Tibial artery (tissue), 4 donors: ENCODE measurements at regions not wholly inside any gene's neighbourhood (a gene's known extent, or its start where the extent isn't known, plus 50 kb on each side); places are given as distances from the start of the nearest gene placed in this dataset.

ENCODE experiments used
- DNase-seq, 2 donors: peaks; one replicate each; pipeline ENCODE4 v3.0.0-alpha.2; 2019
- H3K27ac ChIP-seq, 2 donors: fragments of 200-600 bp; sonication (generic) in 1 of 2; 1 replicate in 1 of 2; 2 replicates in 1 of 2; pipeline ENCODE4 v1.5.1; 2018 to 2019; ENCODE audit warnings: mild to moderate bottlenecking in 1 of 2
- H3K27me3 ChIP-seq, 2 donors: fragments of 200-600 bp; sonication (generic) in 1 of 2; one replicate each; pipeline versions ENCODE4 v1.5.1 to v1.6.0; 2016 to 2019
- H3K36me3 ChIP-seq, 3 donors: fragments of 200-600 bp; sonication (generic) in 2 of 3; one replicate each; pipeline ENCODE4 v1.5.1; 2016 to 2019; ENCODE audit warnings: mild to moderate bottlenecking in 2 of 3
- H3K4me1 ChIP-seq, 4 donors: fragments of 200-600 bp; sonication (generic) in 2 of 4; 1 replicate in 3 of 4; 2 replicates in 1 of 4; pipeline ENCODE4 v1.5.1; 2016 to 2019
- H3K4me3 ChIP-seq, 2 donors: fragments of 200-600 bp; sonication (generic) in 1 of 2; 1 replicate in 1 of 2; 2 replicates in 1 of 2; pipeline ENCODE4 v1.5.1; 2018 to 2019; ENCODE audit warnings: mild to moderate bottlenecking in 2 of 2
- H3K9me3 ChIP-seq, 3 donors: fragments of 200-600 bp; sonication (generic) in 1 of 3; one replicate each; pipeline ENCODE4 v1.5.1; 2016 to 2019
- CTCF ChIP-seq, 2 experiments: fragments of 200-600 bp in 1 of 2; fragments of 450-650 bp in 1 of 2; IDR thresholded peaks; one replicate each; pipeline ENCODE4 v1.5.1; 2017 to 2019; ENCODE audit warnings: antibody characterized with exemption in 2 of 2, mild to moderate bottlenecking in 1 of 2, moderate library complexity in 1 of 2
- intact Hi-C: fragments of 100-400 bp; cut with DNase I; formaldehyde crosslinking; loops from one replicate; pipeline ENCODE4 v1.15.0; 2023; ENCODE audit warnings: low total_unique reads

GRCh38 chr11:69986830-69987229, 91.3 kb upstream of the ANO1 start:
- no peaks in the 10 kb centered on the region for H3K9me3 ChIP-seq
- intact Hi-C loops = loop anchor here (10.0 kb wide), 1 partner anchor 52 kb away; no protein-coding TSS in a partner anchor
- H3K4me1 ChIP-seq = peaks cover 0 to 66% (median 41%) of the 10 kb centered on the region in 4 donors
- peak overlapping the region; percentile 82 to 87 for H3K27ac ChIP-seq
- H3K4me3 ChIP-seq = peak overlapping the region; percentile 59 to 61
- no peak for DNase-seq
- no peak for TF ChIP-seq CTCF (IDR thresholded peaks at IDR 0.05)
- H3K36me3 ChIP-seq = no peaks in the 10 kb centered on the region
- no peaks in the 10 kb centered on the region for H3K27me3 ChIP-seq

- H3K36me3 ChIP-seq = no peaks in the 10 kb centered on the region
- DNase-seq = no peak
- H3K4me1 ChIP-seq = peaks cover 0 to 17% (median 2%) of the 10 kb centered on the region in 4 donors
- intact Hi-C loops = no loop called here
- no peak for TF ChIP-seq CTCF (IDR thresholded peaks at IDR 0.05)
- no peak overlapping the region for H3K27ac ChIP-seq
- no peak overlapping the region for H3K4me3 ChIP-seq
- H3K9me3 ChIP-seq = no peaks in the 10 kb centered on the region
- H3K27me3 ChIP-seq = no peaks in the 10 kb centered on the region
Measured at GRCh38 chr11:69992026-69992425, 86.1 kb upstream of the ANO1 start.

GRCh38 chr11:69992943-69993694, 85.0 kb upstream of the ANO1 start:
- Histone ChIP-seq H3K27me3 (no peaks in the 10 kb centered on the region), H3K4me3 (no peak overlapping the region), H3K27ac (no peak overlapping the region), H3K9me3 (no peaks in the 10 kb centered on the region), H3K4me1 (peaks cover 0 to 6% (median 0%) of the 10 kb centered on the region in 4 donors), H3K36me3 (no peaks in the 10 kb centered on the region)
- intact Hi-C loops = no loop called here
- TF ChIP-seq CTCF (IDR thresholded peaks at IDR 0.05) = no peak
- no peak for DNase-seq

GRCh38 chr11:69994810-69995209, 83.3 kb upstream of the ANO1 start:
- no peak for TF ChIP-seq CTCF (IDR thresholded peaks at IDR 0.05)
- H3K27me3 ChIP-seq = no peaks in the 10 kb centered on the region
- intact Hi-C loops = no loop called here
- H3K4me1 ChIP-seq = peaks cover 0 to 7% (median 0%) of the 10 kb centered on the region in 4 donors
- no peak for DNase-seq
- no peaks in the 10 kb centered on the region for H3K9me3 ChIP-seq
- no peak overlapping the region for H3K27ac ChIP-seq
- H3K4me3 ChIP-seq = no peak overlapping the region
- no peaks in the 10 kb centered on the region for H3K36me3 ChIP-seq

- no peak overlapping the region for H3K27ac ChIP-seq
- no peaks in the 10 kb centered on the region for H3K36me3 ChIP-seq
- H3K27me3 ChIP-seq = no peaks in the 10 kb centered on the region
- H3K9me3 ChIP-seq = no peaks in the 10 kb centered on the region
- no peak for TF ChIP-seq CTCF (IDR thresholded peaks at IDR 0.05)
- DNase-seq = no peak
- no peak overlapping the region for H3K4me3 ChIP-seq
- intact Hi-C loops = no loop called here
- peaks cover 0 to 13% (median 3%) of the 10 kb centered on the region in 4 donors for H3K4me1 ChIP-seq
Measured at GRCh38 chr11:69995697-69996096, 82.4 kb upstream of the ANO1 start.
